Panc1 (cell line): ENCODE measurements at regions not wholly inside any gene's neighbourhood (a gene's known extent, or its start where the extent isn't known, plus 50 kb on each side); places are given as distances from the start of the nearest gene placed in this dataset.

Source experiments
- ATAC-seq: fragments of 200-7000 bp; cut with Tn5 transposase; 2 replicates; pipeline ENCODE4 v1.9.1; 2020; ENCODE audit warnings: mild to moderate bottlenecking, moderate library complexity
- BruUV-seq: library from RNA; stranded (reverse); fragments of 400-500 nt; replicated peaks from 2 replicates; lab custom pipeline; 2021; lab: Mats Ljungman, UMichigan
- CTCF ChIA-PET: fragments of 300-600 bp; sonication (Branson Sonifier 250); formaldehyde crosslinking; loops from one replicate; lab custom pipeline; 2022; ENCODE audit warnings: antibody characterized with exemption; lab: Charles Lee
- POLR2A ChIA-PET: fragments of 300-600 bp; sonication (Branson Sonifier 250); formaldehyde crosslinking; loops from one replicate; lab custom pipeline; 2022; ENCODE audit warnings: antibody characterized with exemption; lab: Charles Lee
- DNase-seq: peaks from one replicate; pipeline ENCODE4 v3.0.0-alpha.2; 2010; ENCODE audit warnings: low read depth, low spot score
- H3K27ac ChIP-seq: 2 replicates; pipeline ENCODE4 v1.5.1; 2011; ENCODE audit warnings: mild to moderate bottlenecking, low read length, inconsistent platforms
- H3K27me3 ChIP-seq: fragments of 200-500 bp; sonication (Bioruptor generic); 2 replicates; pipeline ENCODE4 v1.6.0; 2014; ENCODE audit warnings: low read length, inconsistent platforms; ENCODE audit not compliant: control insufficient read depth, insufficient read depth
- H3K36me3 ChIP-seq: fragments of 200-500 bp; sonication (Bioruptor generic); 2 replicates; pipeline ENCODE4 v1.5.1; 2014; ENCODE audit warnings: inconsistent platforms, mild to moderate bottlenecking, low read length, moderate library complexity; ENCODE audit not compliant: control insufficient read depth, insufficient read depth
- H3K4me1 ChIP-seq: 2 replicates; pipeline ENCODE4 v1.5.1; 2011; ENCODE audit warnings: inconsistent platforms, mild to moderate bottlenecking, low read length, moderate library complexity; ENCODE audit not compliant: control insufficient read depth, insufficient read depth
- H3K4me3 ChIP-seq, 2 experiments: 2 replicates each; pipeline ENCODE4 v1.5.1; 2011 to 2012; ENCODE audit warnings: low read depth in 2 of 2, low read length in 2 of 2, mild to moderate bottlenecking in 2 of 2, inconsistent platforms in 1 of 2, moderate library complexity in 1 of 2
- H3K9me3 ChIP-seq: fragments of 200-500 bp; sonication (Bioruptor generic); 2 replicates; pipeline ENCODE4 v1.5.1; 2014; ENCODE audit warnings: low read depth, mild to moderate bottlenecking, inconsistent platforms, low read length, moderate library complexity; ENCODE audit not compliant: control insufficient read depth, insufficient read depth
- POLR2AphosphoS5 ChIP-seq: IDR thresholded peaks from 2 replicates; pipeline ENCODE4 v1.6.1; 2012; ENCODE audit warnings: mild to moderate bottlenecking, low read depth, low read length, moderate library complexity
- SIN3A ChIP-seq: IDR thresholded peaks from 2 replicates; pipeline ENCODE4 v1.6.1; 2012; ENCODE audit warnings: low read depth, mild to moderate bottlenecking, low read length, moderate library complexity, borderline replicate concordance; ENCODE audit not compliant: insufficient read depth
- TCF7L2 ChIP-seq: IDR thresholded peaks from 2 replicates; pipeline ENCODE4 v1.6.1; 2011; ENCODE audit warnings: mild to moderate bottlenecking, low read depth, low read length, inconsistent platforms
- in situ Hi-C: cut with HindIII; loops from 2 replicates; pipeline ENCODE4 v1.10.0; 2016; ENCODE audit warnings: low sequenced_read_pairs, low pct_unique_long_range_greater_than_20kb
- intact Hi-C: fragments of 100-400 bp; cut with micrococcal nuclease; formaldehyde crosslinking; loops from one replicate; pipeline ENCODE4 v1.10.0; 2022; ENCODE audit not compliant: unreplicated experiment
- TF ChIP-seq, protein P1 (sequence below): fragments of 450-650 bp; IDR thresholded peaks from 2 replicates; pipeline ENCODE4 v1.5.1; 2017; ENCODE audit warnings: mild to moderate bottlenecking
- TF ChIP-seq, protein P2 (sequence below), 2 experiments: IDR thresholded peaks; 2 replicates each; pipeline ENCODE4 v1.6.1; 2011 to 2012; ENCODE audit warnings: low read depth in 2 of 2, control low read depth in 1 of 2, low read length in 1 of 2, mild to moderate bottlenecking in 1 of 2, moderate library complexity in 1 of 2; ENCODE audit not compliant: insufficient read depth in 1 of 2

DNA sequence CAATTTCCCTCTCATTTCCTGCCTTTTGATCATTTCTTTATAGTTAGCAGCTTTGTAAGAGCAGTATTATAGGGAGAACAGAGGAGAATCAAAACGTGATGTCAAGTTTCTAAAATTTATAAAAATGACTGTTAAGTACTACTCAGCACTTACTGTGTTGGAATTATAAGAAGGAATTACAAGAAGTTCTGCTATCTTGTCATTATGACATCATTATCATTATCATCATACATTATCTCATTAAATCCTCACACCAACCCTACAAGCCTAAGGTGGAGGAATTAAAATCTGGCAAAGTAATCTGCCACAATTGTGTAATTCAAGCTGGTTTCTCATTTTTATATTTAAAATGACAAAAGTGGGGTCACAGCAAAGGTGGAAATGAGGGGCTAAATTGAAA lies 316.2 kb upstream of the CD180 start:
- BruUV-seq: no TSS peak
- in situ Hi-C loops: no loop called here
- intact Hi-C loops: no loop called here
- no peaks in the 10 kb centered on the region for H3K36me3 ChIP-seq
- H3K9me3 ChIP-seq: no peaks in the 10 kb centered on the region
- no peak for TF ChIP-seq POLR2AphosphoS5
- TF ChIP-seq, protein P1, sequence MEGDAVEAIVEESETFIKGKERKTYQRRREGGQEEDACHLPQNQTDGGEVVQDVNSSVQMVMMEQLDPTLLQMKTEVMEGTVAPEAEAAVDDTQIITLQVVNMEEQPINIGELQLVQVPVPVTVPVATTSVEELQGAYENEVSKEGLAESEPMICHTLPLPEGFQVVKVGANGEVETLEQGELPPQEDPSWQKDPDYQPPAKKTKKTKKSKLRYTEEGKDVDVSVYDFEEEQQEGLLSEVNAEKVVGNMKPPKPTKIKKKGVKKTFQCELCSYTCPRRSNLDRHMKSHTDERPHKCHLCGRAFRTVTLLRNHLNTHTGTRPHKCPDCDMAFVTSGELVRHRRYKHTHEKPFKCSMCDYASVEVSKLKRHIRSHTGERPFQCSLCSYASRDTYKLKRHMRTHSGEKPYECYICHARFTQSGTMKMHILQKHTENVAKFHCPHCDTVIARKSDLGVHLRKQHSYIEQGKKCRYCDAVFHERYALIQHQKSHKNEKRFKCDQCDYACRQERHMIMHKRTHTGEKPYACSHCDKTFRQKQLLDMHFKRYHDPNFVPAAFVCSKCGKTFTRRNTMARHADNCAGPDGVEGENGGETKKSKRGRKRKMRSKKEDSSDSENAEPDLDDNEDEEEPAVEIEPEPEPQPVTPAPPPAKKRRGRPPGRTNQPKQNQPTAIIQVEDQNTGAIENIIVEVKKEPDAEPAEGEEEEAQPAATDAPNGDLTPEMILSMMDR: no peak
- TF ChIP-seq TCF7L2: no peak
- TF ChIP-seq, protein P2, sequence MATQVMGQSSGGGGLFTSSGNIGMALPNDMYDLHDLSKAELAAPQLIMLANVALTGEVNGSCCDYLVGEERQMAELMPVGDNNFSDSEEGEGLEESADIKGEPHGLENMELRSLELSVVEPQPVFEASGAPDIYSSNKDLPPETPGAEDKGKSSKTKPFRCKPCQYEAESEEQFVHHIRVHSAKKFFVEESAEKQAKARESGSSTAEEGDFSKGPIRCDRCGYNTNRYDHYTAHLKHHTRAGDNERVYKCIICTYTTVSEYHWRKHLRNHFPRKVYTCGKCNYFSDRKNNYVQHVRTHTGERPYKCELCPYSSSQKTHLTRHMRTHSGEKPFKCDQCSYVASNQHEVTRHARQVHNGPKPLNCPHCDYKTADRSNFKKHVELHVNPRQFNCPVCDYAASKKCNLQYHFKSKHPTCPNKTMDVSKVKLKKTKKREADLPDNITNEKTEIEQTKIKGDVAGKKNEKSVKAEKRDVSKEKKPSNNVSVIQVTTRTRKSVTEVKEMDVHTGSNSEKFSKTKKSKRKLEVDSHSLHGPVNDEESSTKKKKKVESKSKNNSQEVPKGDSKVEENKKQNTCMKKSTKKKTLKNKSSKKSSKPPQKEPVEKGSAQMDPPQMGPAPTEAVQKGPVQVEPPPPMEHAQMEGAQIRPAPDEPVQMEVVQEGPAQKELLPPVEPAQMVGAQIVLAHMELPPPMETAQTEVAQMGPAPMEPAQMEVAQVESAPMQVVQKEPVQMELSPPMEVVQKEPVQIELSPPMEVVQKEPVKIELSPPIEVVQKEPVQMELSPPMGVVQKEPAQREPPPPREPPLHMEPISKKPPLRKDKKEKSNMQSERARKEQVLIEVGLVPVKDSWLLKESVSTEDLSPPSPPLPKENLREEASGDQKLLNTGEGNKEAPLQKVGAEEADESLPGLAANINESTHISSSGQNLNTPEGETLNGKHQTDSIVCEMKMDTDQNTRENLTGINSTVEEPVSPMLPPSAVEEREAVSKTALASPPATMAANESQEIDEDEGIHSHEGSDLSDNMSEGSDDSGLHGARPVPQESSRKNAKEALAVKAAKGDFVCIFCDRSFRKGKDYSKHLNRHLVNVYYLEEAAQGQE (IDR thresholded peaks at IDR 0.05; ENCODE audit: insufficient read depth in 1 of 2, low read depth in 2 of 2, low read length in 1 of 2): no peak
- TF ChIP-seq SIN3A: no peak
- DNase-seq: no peak
- H3K27ac ChIP-seq: no peak overlapping the region
- CTCF ChIA-PET: no interaction called here
- POLR2A ChIA-PET: no interaction called here
- no peak for ATAC-seq
- no peak overlapping the region for H3K4me3 ChIP-seq
- no peaks in the 10 kb centered on the region for H3K4me1 ChIP-seq
- no peaks in the 10 kb centered on the region for H3K27me3 ChIP-seq

DNA sequence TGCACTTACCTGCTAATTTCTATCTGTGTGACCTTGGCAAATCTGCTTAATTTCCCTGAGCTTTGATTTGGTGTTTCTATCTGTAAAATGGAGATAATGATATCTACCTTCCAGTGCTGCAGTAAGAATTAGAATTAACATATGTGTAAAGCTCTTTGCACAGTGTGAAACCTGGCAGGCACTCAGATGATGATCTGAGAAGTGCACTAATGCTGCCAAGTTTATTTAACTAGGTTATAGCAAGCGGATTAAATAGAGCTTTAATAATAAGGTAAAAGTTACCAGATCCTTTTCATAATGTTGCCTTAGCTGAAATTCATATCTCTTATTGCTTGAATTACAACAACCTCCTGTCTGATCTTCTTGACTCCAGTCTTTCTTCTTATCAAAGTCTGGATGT lies 315.3 kb upstream of the CD180 start:
- in situ Hi-C loops: no loop called here
- no peak for DNase-seq
- intact Hi-C loops: no loop called here
- BruUV-seq: no TSS peak
- TF ChIP-seq SIN3A: no peak
- no peak for TF ChIP-seq POLR2AphosphoS5
- TF ChIP-seq, protein P1: no peak
- TF ChIP-seq, protein P2 (IDR thresholded peaks at IDR 0.05; ENCODE audit: insufficient read depth in 1 of 2, low read depth in 2 of 2, low read length in 1 of 2): no peak
- no peak for TF ChIP-seq TCF7L2
- Histone ChIP-seq H3K4me3 (no peak overlapping the region), H3K4me1 (no peaks in the 10 kb centered on the region), H3K27me3 (no peaks in the 10 kb centered on the region), H3K9me3 (no peaks in the 10 kb centered on the region), H3K27ac (no peak overlapping the region), H3K36me3 (no peaks in the 10 kb centered on the region)
- ChIA-PET CTCF (no interaction called here), POLR2A (no interaction called here)
- no peak for ATAC-seq
